ENCODE measurements at regions not wholly inside any gene's neighbourhood (a gene's known extent, or its start where the extent isn't known, plus 50 kb on each side); places are given as distances from the start of the nearest gene placed in this dataset.

DNA sequence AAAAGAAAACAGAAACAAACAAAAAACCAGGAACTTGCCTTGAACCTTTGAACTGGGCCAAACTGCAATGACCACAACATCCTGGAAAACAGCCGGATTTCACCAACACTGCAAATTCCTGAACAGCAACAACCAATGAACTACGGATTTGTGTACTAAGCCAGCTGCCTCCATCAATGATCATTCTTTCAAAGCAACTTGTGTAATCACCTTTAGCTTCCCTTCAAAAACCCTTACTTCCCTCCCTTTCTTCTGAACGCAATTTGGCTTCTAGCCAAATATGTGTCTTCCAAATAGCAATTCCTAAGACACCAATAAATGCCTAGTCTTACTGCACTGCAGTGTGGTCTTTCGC, 98.5 kb upstream of the FAM47C start:
- no peak for DNase-seq
- no peaks in the 10 kb centered on the region for H3K27me3 ChIP-seq (replicated peaks; ENCODE audit: insufficient read depth, low read length)
- H3K9me2 ChIP-seq (replicated peaks; ENCODE audit: insufficient read depth, low read length) = no peaks in the 10 kb centered on the region
- H3K79me2 ChIP-seq (ENCODE audit: low read length) = no peaks in the 10 kb centered on the region
- no peaks in the 10 kb centered on the region for H3K9me3 ChIP-seq (replicated peaks; ENCODE audit: insufficient read depth, low read length)
- H3K4me1 ChIP-seq (ENCODE audit: low read length) = no peaks in the 10 kb centered on the region
- H3F3A ChIP-seq (ENCODE audit: insufficient read depth, low read length) = no peaks in the 10 kb centered on the region
- no peaks in the 10 kb centered on the region for H4K20me1 ChIP-seq (ENCODE audit: insufficient read depth, low read length)
- H3K27ac ChIP-seq (ENCODE audit: low read length) = no peak overlapping the region
- H3K4me2 ChIP-seq (ENCODE audit: low read depth, low read length) = no peak overlapping the region
- no peak overlapping the region for H2AFZ ChIP-seq (ENCODE audit: low read length)
- no peak for TF ChIP-seq EZH2phosphoT487 (IDR thresholded peaks at IDR 0.05; ENCODE audit: low read length)
- no peak for TF ChIP-seq EZH2 (optimal IDR thresholded peaks at IDR 0.05; ENCODE audit: low read depth, low read length)
- TF ChIP-seq, protein P1, sequence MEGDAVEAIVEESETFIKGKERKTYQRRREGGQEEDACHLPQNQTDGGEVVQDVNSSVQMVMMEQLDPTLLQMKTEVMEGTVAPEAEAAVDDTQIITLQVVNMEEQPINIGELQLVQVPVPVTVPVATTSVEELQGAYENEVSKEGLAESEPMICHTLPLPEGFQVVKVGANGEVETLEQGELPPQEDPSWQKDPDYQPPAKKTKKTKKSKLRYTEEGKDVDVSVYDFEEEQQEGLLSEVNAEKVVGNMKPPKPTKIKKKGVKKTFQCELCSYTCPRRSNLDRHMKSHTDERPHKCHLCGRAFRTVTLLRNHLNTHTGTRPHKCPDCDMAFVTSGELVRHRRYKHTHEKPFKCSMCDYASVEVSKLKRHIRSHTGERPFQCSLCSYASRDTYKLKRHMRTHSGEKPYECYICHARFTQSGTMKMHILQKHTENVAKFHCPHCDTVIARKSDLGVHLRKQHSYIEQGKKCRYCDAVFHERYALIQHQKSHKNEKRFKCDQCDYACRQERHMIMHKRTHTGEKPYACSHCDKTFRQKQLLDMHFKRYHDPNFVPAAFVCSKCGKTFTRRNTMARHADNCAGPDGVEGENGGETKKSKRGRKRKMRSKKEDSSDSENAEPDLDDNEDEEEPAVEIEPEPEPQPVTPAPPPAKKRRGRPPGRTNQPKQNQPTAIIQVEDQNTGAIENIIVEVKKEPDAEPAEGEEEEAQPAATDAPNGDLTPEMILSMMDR (IDR thresholded peaks at IDR 0.05; ENCODE audit: low read length) = no peak
- no peaks in the 10 kb centered on the region for H3K36me3 ChIP-seq (replicated peaks; ENCODE audit: insufficient read depth, low read length)
- no peak overlapping the region for H3K9ac ChIP-seq (ENCODE audit: low read length)
- H3K4me3 ChIP-seq (ENCODE audit: low read length) = no peak overlapping the region

DNA sequence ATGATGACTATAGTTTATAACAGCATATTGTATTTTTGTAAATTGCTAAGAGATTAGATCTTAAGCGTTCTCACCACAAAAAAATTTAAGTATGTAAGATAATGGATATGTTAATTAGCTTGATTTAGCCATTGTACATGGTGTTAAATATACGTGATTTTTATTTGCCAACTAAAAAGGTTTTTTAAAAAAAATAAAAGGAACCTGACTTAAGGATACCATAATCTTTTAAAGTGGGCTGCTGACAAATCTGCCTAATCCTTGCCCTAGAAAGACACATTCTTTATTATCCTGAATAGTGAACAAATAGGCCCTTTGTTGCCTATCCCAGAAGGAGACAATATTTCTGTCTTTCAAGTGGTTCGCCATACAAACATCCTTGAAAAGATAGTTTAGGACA, 94.6 kb upstream of the FAM47C start:
- Histone ChIP-seq H3K79me2 (ENCODE audit: low read length) (no peaks in the 10 kb centered on the region), H3K36me3 (replicated peaks; ENCODE audit: insufficient read depth, low read length) (no peaks in the 10 kb centered on the region), H4K20me1 (ENCODE audit: insufficient read depth, low read length) (no peaks in the 10 kb centered on the region), H3K27ac (ENCODE audit: low read length) (no peak overlapping the region), H3K4me1 (ENCODE audit: low read length) (no peaks in the 10 kb centered on the region), H3K9ac (ENCODE audit: low read length) (no peak overlapping the region), H3K4me2 (ENCODE audit: low read depth, low read length) (no peak overlapping the region), H3K27me3 (replicated peaks; ENCODE audit: insufficient read depth, low read length) (no peaks in the 10 kb centered on the region), H3K9me3 (replicated peaks; ENCODE audit: insufficient read depth, low read length) (no peaks in the 10 kb centered on the region), H2AFZ (ENCODE audit: low read length) (no peak overlapping the region), H3K4me3 (ENCODE audit: low read length) (no peak overlapping the region), H3K9me2 (replicated peaks; ENCODE audit: insufficient read depth, low read length) (no peaks in the 10 kb centered on the region), H3F3A (ENCODE audit: insufficient read depth, low read length) (no peaks in the 10 kb centered on the region)
- no peak for DNase-seq
- TF ChIP-seq EZH2phosphoT487 (IDR thresholded peaks at IDR 0.05; ENCODE audit: low read length) (no peak), EZH2 (optimal IDR thresholded peaks at IDR 0.05; ENCODE audit: low read depth, low read length) (no peak)
- TF ChIP-seq, protein P1 (IDR thresholded peaks at IDR 0.05; ENCODE audit: low read length) = no peak

DNA sequence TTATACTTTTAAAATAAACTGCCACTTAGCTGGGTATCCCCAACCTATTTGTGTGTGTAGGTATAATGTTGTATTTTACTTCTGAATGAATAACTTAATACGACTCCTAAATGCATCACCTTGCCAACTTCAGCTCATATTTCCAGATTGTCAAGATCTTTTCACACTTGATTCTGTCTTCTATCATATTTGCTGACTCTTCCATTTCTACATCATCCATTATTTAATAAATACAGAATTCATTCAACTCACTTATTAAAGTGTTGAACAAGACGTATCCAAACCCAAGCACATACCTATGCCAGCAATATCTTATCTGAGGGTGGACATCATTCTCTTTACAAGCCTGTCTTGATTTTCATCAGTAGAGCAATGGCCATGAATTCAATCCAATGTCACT, 91.2 kb upstream of the FAM47C start:
- no peaks in the 10 kb centered on the region for H3K9me2 ChIP-seq (replicated peaks; ENCODE audit: insufficient read depth, low read length)
- H3F3A ChIP-seq (ENCODE audit: insufficient read depth, low read length) = no peaks in the 10 kb centered on the region
- DNase-seq = no peak
- H3K36me3 ChIP-seq (replicated peaks; ENCODE audit: insufficient read depth, low read length) = no peaks in the 10 kb centered on the region
- H3K9ac ChIP-seq (ENCODE audit: low read length) = no peak overlapping the region
- H3K4me1 ChIP-seq (ENCODE audit: low read length) = no peaks in the 10 kb centered on the region
- H2AFZ ChIP-seq (ENCODE audit: low read length) = no peak overlapping the region
- TF ChIP-seq, protein P1 (IDR thresholded peaks at IDR 0.05; ENCODE audit: low read length) = no peak
- TF ChIP-seq EZH2 (optimal IDR thresholded peaks at IDR 0.05; ENCODE audit: low read depth, low read length) = no peak
- no peak for TF ChIP-seq EZH2phosphoT487 (IDR thresholded peaks at IDR 0.05; ENCODE audit: low read length)
- no peaks in the 10 kb centered on the region for H3K79me2 ChIP-seq (ENCODE audit: low read length)
- H3K27ac ChIP-seq (ENCODE audit: low read length) = no peak overlapping the region
- H4K20me1 ChIP-seq (ENCODE audit: insufficient read depth, low read length) = no peaks in the 10 kb centered on the region
- no peak overlapping the region for H3K4me2 ChIP-seq (ENCODE audit: low read depth, low read length)
- H3K9me3 ChIP-seq (replicated peaks; ENCODE audit: insufficient read depth, low read length) = no peaks in the 10 kb centered on the region
- no peaks in the 10 kb centered on the region for H3K27me3 ChIP-seq (replicated peaks; ENCODE audit: insufficient read depth, low read length)
- no peak overlapping the region for H3K4me3 ChIP-seq (ENCODE audit: low read length)
